HFFc6 (cell line): ENCODE measurements at regions not wholly inside any gene's neighbourhood (a gene's known extent, or its start where the extent isn't known, plus 50 kb on each side); places are given as distances from the start of the nearest gene placed in this dataset.

Source experiments
- DNase-seq: peaks from one replicate; pipeline ENCODE4 v3.0.0-alpha.2; 2018
- H3K27ac Mint-ChIP-seq: 2 replicates; pipeline ENCODE4 v1.8.0; 2020; ENCODE audit warnings: mild to moderate bottlenecking, mixed read lengths
- H3K27me3 Mint-ChIP-seq: 2 replicates; pipeline ENCODE4 v1.8.0; 2021; ENCODE audit warnings: mild to moderate bottlenecking, moderate library complexity, mixed read lengths; ENCODE audit not compliant: insufficient read depth
- H3K36me3 Mint-ChIP-seq: 2 replicates; pipeline ENCODE4 v1.8.0; 2021; ENCODE audit warnings: low read depth, mixed read lengths
- H3K4me1 Mint-ChIP-seq: 2 replicates; pipeline ENCODE4 v1.8.0; 2020; ENCODE audit warnings: low read depth, mixed read lengths
- H3K4me3 Mint-ChIP-seq: 2 replicates; pipeline ENCODE4 v1.8.0; 2020; ENCODE audit warnings: mild to moderate bottlenecking, moderate library complexity, mixed read lengths
- H3K9me3 Mint-ChIP-seq: 2 replicates; pipeline ENCODE4 v1.8.0; 2020; ENCODE audit warnings: mild to moderate bottlenecking, mixed read lengths
- TF ChIP-seq, protein P1 (sequence below): fragments of 200-600 bp; sonication (generic); IDR thresholded peaks from 2 replicates; pipeline ENCODE4 v1.5.0; 2021; ENCODE audit warnings: antibody characterized with exemption, mild to moderate bottlenecking

GRCh38 chr6:166031275-166031674 is 136.4 kb downstream of the TBXT start:
- Mint-ChIP-seq H3K27me3 (no peaks in the 10 kb centered on the region; the same call in 1 of the 2 replicates), H3K4me3 (no peak overlapping the region), H3K9me3 (peaks cover 12% of the 10 kb centered on the region; the same call in 1 of the 2 replicates), H3K4me1 (peaks cover 11% of the 10 kb centered on the region; the same call in 1 of the 2 replicates), H3K27ac (no peak overlapping the region), H3K36me3 (no peaks in the 10 kb centered on the region)
- TF ChIP-seq, protein P1, sequence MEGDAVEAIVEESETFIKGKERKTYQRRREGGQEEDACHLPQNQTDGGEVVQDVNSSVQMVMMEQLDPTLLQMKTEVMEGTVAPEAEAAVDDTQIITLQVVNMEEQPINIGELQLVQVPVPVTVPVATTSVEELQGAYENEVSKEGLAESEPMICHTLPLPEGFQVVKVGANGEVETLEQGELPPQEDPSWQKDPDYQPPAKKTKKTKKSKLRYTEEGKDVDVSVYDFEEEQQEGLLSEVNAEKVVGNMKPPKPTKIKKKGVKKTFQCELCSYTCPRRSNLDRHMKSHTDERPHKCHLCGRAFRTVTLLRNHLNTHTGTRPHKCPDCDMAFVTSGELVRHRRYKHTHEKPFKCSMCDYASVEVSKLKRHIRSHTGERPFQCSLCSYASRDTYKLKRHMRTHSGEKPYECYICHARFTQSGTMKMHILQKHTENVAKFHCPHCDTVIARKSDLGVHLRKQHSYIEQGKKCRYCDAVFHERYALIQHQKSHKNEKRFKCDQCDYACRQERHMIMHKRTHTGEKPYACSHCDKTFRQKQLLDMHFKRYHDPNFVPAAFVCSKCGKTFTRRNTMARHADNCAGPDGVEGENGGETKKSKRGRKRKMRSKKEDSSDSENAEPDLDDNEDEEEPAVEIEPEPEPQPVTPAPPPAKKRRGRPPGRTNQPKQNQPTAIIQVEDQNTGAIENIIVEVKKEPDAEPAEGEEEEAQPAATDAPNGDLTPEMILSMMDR, result no peak
- no peak for DNase-seq

DNA sequence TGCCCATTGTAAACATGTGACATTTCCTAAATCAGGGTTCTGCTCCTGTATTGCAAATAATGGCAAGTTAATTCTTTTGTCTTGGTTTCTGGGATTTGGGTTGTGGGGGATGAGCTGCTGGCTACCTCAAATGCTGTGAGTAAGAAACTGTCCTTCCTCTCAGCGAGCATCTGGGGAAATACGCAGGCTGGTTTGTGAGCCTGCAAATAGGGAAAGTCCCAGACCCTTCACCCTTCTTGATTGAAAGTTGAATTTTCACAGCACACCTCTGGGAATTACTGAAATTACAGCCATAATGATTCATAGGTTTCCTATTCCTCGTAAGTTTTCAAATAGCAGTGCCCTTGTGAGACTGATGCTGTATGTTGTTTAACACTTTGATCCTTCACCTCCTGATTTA is 138.1 kb downstream of the TBXT start:
- Mint-ChIP-seq H3K36me3 (no peaks in the 10 kb centered on the region), H3K4me1 (peaks cover 21% of the 10 kb centered on the region), H3K4me3 (no peak overlapping the region), H3K27ac (no peak overlapping the region), H3K27me3 (no peaks in the 10 kb centered on the region; the same call in none of the 2 replicates), H3K9me3 (peaks cover 2% of the 10 kb centered on the region; the same call in 1 of the 2 replicates)
- TF ChIP-seq, protein P1, result no peak
- no peak for DNase-seq

DNA sequence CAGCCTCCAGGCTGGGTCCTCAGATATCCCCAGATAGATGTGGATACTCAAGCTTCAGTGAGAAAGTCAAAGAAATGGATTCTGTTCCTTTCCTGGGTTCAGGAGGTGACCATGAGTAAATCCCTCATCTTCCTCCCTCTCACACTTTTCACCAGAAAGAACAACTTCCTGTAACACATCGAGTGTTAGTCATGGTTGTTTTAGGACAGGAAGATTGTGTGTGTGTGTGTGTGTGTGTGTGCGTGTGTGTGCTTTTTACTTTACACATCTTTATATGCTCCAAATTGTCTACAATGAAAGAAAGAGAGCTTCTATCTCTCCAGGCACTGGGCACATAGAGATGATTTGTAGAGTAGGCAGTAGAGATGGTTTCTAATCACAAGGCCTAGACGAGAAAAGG is 139.9 kb downstream of the TBXT start:
- Mint-ChIP-seq H3K27ac (no peak overlapping the region), H3K9me3 (no peaks in the 10 kb centered on the region; the same call in none of the 2 replicates)
- TF ChIP-seq, protein P1, result no peak

GRCh38 chr6:166026586-166027126 is 141.0 kb downstream of the TBXT start:
- H3K27ac Mint-ChIP-seq, result no peak overlapping the region
- H3K27me3 Mint-ChIP-seq, result no peaks in the 10 kb centered on the region; the same call in none of the 2 replicates
- DNase-seq, result no peak
- H3K4me3 Mint-ChIP-seq, result no peak overlapping the region
- no peaks in the 10 kb centered on the region for H3K36me3 Mint-ChIP-seq
- H3K4me1 Mint-ChIP-seq, result peaks cover 17% of the 10 kb centered on the region
- no peaks in the 10 kb centered on the region; the same call in none of the 2 replicates for H3K9me3 Mint-ChIP-seq
- TF ChIP-seq, protein P1, result no peak

More for the DNA sequence above, 139.9 kb downstream of the TBXT start:
- no peak overlapping the region for H3K4me3 Mint-ChIP-seq
- H3K4me1 Mint-ChIP-seq, result peaks cover 20% of the 10 kb centered on the region
- H3K27me3 Mint-ChIP-seq, result no peaks in the 10 kb centered on the region; the same call in none of the 2 replicates
- no peak for DNase-seq
- no peaks in the 10 kb centered on the region for H3K36me3 Mint-ChIP-seq

- peaks cover 17% of the 10 kb centered on the region for H3K4me1 Mint-ChIP-seq
- H3K4me3 Mint-ChIP-seq, result no peak overlapping the region
- no peaks in the 10 kb centered on the region; the same call in none of the 2 replicates for H3K9me3 Mint-ChIP-seq
- peak overlapping the region; percentile 69 for H3K27ac Mint-ChIP-seq
- peak; percentile 42 for DNase-seq
- no peaks in the 10 kb centered on the region; the same call in none of the 2 replicates for H3K27me3 Mint-ChIP-seq
- TF ChIP-seq, protein P1, result no peak
- H3K36me3 Mint-ChIP-seq, result no peaks in the 10 kb centered on the region
Observed at GRCh38 chr6:166025149-166025898, 142.3 kb downstream of the TBXT start.
